K562 (cell line): ENCODE measurements at regions not wholly inside any gene's neighbourhood (a gene's known extent, or its start where the extent isn't known, plus 50 kb on each side); places are given as distances from the start of the nearest gene placed in this dataset.

Experiments
- ATAC-seq: fragments of 200-7000 bp; cut with Tn5 transposase; 3 replicates; pipeline ENCODE4 v1.9.1; 2020; ENCODE audit warnings: moderate library complexity
- BruUV-seq: library from RNA; stranded (reverse); fragments of 400-500 nt; replicated peaks from 2 replicates; lab custom pipeline; 2021; lab: Mats Ljungman, UMichigan
- CTCF ChIA-PET: fragments of 300-600 bp; formaldehyde crosslinking; extraction: SDS; loops from one replicate; lab custom pipeline; 2021; ENCODE audit warnings: low intra/inter-chr PET ratio; lab: Yijun Ruan, JAX
- POLR2A ChIA-PET: fragments of 300-600, 350-650 bp; sonication (Branson Sonifier 250); formaldehyde crosslinking; extraction: SDS; loops from one replicate; lab custom pipeline; 2021; ENCODE audit warnings: antibody characterized with exemption, inconsistent platforms; lab: Yijun Ruan, JAX
- DNase-seq, 4 experiments: peaks; one replicate each; pipeline versions ENCODE4 v3.0.0 to v3.0.0-alpha.2; 2011 to 2018; ENCODE audit warnings: low spot score in 3 of 4, mixed read lengths in 3 of 4; ENCODE audit errors: extremely low read depth in 1 of 4
- FAIRE-seq: peaks from 2 replicates; lab custom pipeline; 2011; peaks lifted over from hg19 to GRCh38; lab: Jason Lieb, UNC
- H2AFZ ChIP-seq: 2 replicates; pipeline ENCODE4 v1.6.0; 2011; ENCODE audit warnings: low read depth, low read length, control low read depth, inconsistent platforms
- H3K27ac ChIP-seq: fragments of 200-600 bp; 3 replicates; pipeline ENCODE4 v1.8.0; 2011; ENCODE audit warnings: low read depth, mild to moderate bottlenecking, control low read depth, inconsistent platforms, low read length, moderate library complexity, mixed read lengths; ENCODE audit errors: extremely low read depth
- H3K27me3 ChIP-seq, 2 experiments: fragments of 300-600 bp in 1 of 2; 2 replicates in 1 of 2; 3 replicates in 1 of 2; pipeline versions ENCODE4 v1.6.0 to v1.8.0; 2011; ENCODE audit warnings: inconsistent platforms in 2 of 2, low read length in 2 of 2, mild to moderate bottlenecking in 1 of 2, mixed read lengths in 1 of 2, moderate library complexity in 1 of 2; ENCODE audit not compliant: control insufficient read depth in 2 of 2, insufficient read depth in 2 of 2
- H3K36me3 ChIP-seq: fragments of 300-600 bp; 3 replicates; pipeline ENCODE4 v1.8.0; 2011; ENCODE audit warnings: mild to moderate bottlenecking, low read length, inconsistent platforms; ENCODE audit not compliant: control insufficient read depth, insufficient read depth
- H3K4me1 ChIP-seq, 2 experiments: fragments of 200-600 bp in 1 of 2; replicated peaks in 1 of 2; 2 replicates in 1 of 2; 3 replicates in 1 of 2; pipeline versions ENCODE4 v1.5.1 to v1.8.0; 2011; ENCODE audit warnings: inconsistent platforms in 2 of 2, low read length in 2 of 2, mild to moderate bottlenecking in 1 of 2, mixed read lengths in 1 of 2, moderate library complexity in 1 of 2; ENCODE audit not compliant: control insufficient read depth in 2 of 2, insufficient read depth in 2 of 2
- H3K4me2 ChIP-seq: 2 replicates; pipeline ENCODE4 v1.6.1; 2011; ENCODE audit warnings: low read length, control low read depth, inconsistent platforms, mixed read lengths; ENCODE audit not compliant: insufficient read depth
- H3K4me3 ChIP-seq: fragments of 200-600 bp; sonication (generic), shearing (Covaris generic); 2 replicates; pipeline ENCODE4 v1.5.1; 2016; ENCODE audit warnings: control low read depth, inconsistent platforms
- H3K79me2 ChIP-seq: fragments of 200-600 bp; 3 replicates; pipeline ENCODE4 v1.8.0; 2011; ENCODE audit warnings: low read length, inconsistent platforms; ENCODE audit not compliant: control insufficient read depth, insufficient read depth
- H3K9ac ChIP-seq, 2 experiments: 2 replicates each; pipeline versions ENCODE4 v1.6.0 to v1.6.1; 2011; ENCODE audit warnings: low read depth in 2 of 2, low read length in 2 of 2, control low read depth in 1 of 2, inconsistent platforms in 1 of 2, mild to moderate bottlenecking in 1 of 2, mixed read lengths in 1 of 2; ENCODE audit not compliant: insufficient read depth in 1 of 2
- H3K9me1 ChIP-seq: one replicate; pipeline ENCODE4 v1.6.0; 2011; ENCODE audit warnings: inconsistent platforms, mild to moderate bottlenecking, low read length, moderate library complexity; ENCODE audit not compliant: control insufficient read depth, insufficient read depth
- H3K9me3 ChIP-seq: replicated peaks from 2 replicates; pipeline ENCODE4 v1.5.1; 2011; ENCODE audit warnings: low read depth, low read length, inconsistent platforms; ENCODE audit not compliant: control insufficient read depth, insufficient read depth
- H4K20me1 ChIP-seq: replicated peaks from 2 replicates; pipeline ENCODE4 v1.6.1; 2011; ENCODE audit warnings: low read length, inconsistent platforms, mixed read lengths; ENCODE audit not compliant: control insufficient read depth, insufficient read depth
- HDAC6 ChIP-seq: IDR thresholded peaks from 2 replicates; pipeline ENCODE4 v1.6.1; 2012; ENCODE audit warnings: low read depth, mild to moderate bottlenecking, control low read depth, inconsistent platforms, low read length, moderate library complexity
- USF2 ChIP-seq: sonication (generic); formaldehyde crosslinking; IDR thresholded peaks from 2 replicates; pipeline ENCODE4 v1.5.0; 2020; ENCODE audit warnings: missing genetic modification reagents
- ZKSCAN8 ChIP-seq: fragments of 200-800 bp; sonication (Bioruptor generic); IDR thresholded peaks from 2 replicates; pipeline ENCODE4 v1.6.1; 2016; ENCODE audit warnings: missing genetic modification characterization, missing compliant biosample characterization
- WGBS: fragments of 100-300 bp; shearing (Covaris generic); methylation state at CpG from one replicate; pipeline ENCODE4 v1.1.6; 2016; ENCODE audit warnings: low coverage, mixed read lengths; ENCODE audit not compliant: insufficient coverage; ENCODE audit errors: missing lambda C conversion rate; 5-methylcytosine and 5-hydroxymethylcytosine counted together
- in situ Hi-C: fragments of 300-500 bp; cut with MboI; formaldehyde crosslinking; loops from 4 replicates; pipeline ENCODE4 v1.15.0; 2018; ENCODE audit warnings: inconsistent platforms, mixed read lengths
- intact Hi-C: fragments of 100-400 bp; cut with micrococcal nuclease; formaldehyde crosslinking; loops from 2 replicates; pipeline ENCODE4 v1.14.2; 2022

GRCh38 chr5:158058208-158059120 lies 199.5 kb upstream of the CLINT1 start:
- FAIRE-seq (no peak), ATAC-seq (no peak), DNase-seq (no peak)
- Histone ChIP-seq H3K4me2 (no peak overlapping the region), H3K4me3 (no peak overlapping the region), H3K79me2 (no peaks in the 10 kb centered on the region), H4K20me1 (no peaks in the 10 kb centered on the region), H3K9me3 (no peaks in the 10 kb centered on the region), H2AFZ (no peak overlapping the region), H3K9ac (no peak overlapping the region), H3K9me1 (no peaks in the 10 kb centered on the region), H3K27me3 (no peaks in the 10 kb centered on the region), H3K27ac (no peak overlapping the region), H3K36me3 (no peaks in the 10 kb centered on the region), H3K4me1 (no peaks in the 10 kb centered on the region)
- no peak for TF ChIP-seq ZKSCAN8
- no peak for TF ChIP-seq USF2
- no peak for TF ChIP-seq HDAC6
- CTCF ChIA-PET, result no interaction called here
- POLR2A ChIA-PET, result interaction anchor here (0.8 kb wide), 1 partner anchor 17 kb away, joined by 3 read pairs; no protein-coding TSS in a partner anchor
- intact Hi-C loops (no loop called here), in situ Hi-C loops (no loop called here)
- BruUV-seq, result no TSS peak
- 0% methylated on average over 6 of the region's 6 CpGs for WGBS
